Activated effector memory CD4-positive, alpha-beta T cell treated with Interleukin-2 at 50 U/mL for 16 hours (primary cell): ENCODE measurements at regions not wholly inside any gene's neighbourhood (a gene's known extent, or its start where the extent isn't known, plus 50 kb on each side); places are given as distances from the start of the nearest gene placed in this dataset.

Experiments used
- DNase-seq: peaks from one replicate; pipeline ENCODE4 v3.0.0-alpha.2; 2020

DNA sequence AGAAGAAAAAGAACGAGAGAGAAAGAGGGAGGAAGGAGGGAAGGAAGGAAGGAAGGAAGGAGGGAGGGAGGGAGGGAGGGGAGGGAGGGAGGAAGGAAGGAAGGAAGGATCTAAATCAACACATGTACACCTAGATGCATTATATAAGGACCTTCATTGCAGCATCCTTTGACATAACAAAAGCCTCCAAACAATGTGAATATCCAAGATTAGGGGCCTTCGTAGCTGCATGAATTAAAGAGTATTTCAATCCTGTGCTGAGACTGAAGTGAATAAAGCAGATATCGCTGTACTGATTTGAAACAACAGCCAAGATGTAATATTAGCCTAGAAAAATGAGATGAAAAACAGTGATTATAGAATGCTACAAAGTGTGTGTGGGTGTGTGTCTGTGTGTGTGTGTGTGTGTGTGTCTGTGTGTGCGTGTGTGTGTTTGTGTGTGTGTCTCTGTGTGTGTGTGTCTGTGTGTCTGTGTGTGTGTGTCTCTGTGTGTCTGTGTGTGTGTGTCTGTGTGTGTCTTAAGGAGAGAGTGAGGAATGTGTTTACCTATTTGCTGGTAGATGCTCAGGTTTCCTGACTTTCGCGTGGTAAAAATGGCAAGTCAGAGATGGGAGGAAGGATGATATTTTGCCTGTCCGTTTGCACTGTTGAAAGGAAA lies 129.0 kb upstream of the PTPN1 start:
- no peak for DNase-seq

DNA sequence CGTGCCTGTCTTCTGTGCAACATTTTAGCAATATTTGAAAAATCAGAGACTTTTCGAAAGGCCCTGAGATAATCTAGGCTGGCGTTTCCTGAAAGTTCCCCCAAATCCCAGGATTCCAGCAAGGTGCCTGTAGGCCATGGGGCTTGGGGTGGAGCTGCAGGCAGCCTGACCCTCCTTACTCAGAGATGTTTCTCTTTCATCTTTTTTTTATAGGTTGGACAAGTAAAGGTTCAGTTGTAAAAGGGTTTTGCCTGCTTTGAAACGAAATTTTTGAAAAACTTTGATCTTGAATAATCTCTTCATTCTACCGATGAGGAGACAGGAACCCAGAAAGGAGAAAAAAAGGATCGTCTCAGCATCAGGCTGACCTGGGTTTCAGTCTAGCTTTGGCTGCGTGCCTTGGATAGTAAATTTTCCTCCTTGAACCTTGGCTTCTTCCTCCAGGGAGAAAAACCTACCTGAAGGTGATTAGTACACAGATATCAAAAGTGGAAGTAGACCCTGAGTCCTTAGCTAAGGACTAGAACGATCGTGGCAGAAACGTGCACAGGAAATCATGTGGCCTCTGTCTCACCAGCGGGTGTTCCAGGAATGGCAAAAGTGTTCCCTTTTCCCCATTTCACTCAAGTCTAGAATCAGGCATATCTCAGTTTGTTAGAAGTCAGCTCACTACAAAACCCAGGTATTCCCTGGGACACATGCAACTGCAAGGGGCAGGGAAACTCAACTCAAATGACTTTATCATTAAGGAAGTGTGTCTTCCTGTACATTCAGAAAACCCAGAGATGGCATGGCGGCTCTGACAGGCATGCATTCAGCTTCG lies 128.2 kb upstream of the PTPN1 start:
- no peak for DNase-seq

DNA sequence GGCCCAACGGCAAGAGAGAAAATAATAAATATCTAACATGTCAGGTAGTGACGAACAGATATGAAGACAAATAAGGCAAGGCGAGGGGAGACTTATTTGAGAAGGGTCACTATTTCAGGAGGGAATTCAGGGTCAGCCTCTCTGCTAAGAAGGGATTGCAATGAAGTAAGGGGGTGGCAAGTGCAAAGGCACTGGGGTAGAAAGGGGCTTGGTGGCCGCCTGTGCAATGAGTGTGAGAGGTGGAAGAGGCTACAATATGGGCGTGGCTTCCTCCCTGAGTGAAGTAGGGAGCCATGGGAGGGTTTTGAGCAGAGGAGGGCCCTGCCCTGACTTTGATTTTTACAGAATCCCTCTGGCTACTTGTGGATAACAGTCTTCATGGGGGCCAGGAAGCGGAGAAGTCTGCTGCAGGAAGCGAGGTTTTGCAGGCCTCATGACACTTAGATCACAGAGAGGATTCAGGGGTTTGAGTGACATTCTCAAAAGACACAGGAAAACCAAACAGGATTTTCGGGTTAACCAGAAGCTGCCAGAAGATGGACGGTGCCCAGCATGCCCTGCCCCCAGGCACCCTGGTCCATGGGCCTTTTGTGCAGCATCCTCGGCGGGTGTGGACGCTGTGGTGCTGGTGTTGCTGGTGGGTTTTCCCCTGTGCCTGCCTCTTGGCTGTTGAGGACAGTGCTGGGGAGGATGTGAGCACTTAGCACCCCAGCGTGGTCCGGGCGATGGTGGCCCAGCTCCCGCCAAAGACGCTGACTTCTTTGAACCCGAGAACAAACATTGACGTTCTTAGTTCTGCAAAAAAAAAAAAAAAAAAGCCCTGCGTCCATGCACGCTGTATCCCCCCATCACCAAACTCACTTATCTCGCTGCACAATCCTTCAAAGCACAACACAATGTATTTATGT lies 124.2 kb upstream of the PTPN1 start:
- DNase-seq: peak; percentile 27

DNA sequence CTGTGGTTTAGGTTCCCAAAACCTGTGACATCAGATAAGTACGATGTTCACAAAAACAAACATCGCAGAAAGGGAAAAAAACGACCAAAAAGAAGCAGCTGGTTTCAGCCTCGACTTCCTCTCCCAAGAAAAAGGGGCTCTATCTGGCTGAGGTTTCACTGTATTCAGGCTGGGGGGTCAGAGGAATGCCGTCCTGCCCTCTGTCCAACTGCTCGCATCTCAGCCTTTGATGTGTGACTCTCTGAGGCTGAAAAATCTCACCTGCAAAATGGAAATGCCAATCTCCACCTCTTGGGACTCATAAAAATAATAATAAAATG lies 123.6 kb upstream of the PTPN1 start:
- no peak for DNase-seq

DNA sequence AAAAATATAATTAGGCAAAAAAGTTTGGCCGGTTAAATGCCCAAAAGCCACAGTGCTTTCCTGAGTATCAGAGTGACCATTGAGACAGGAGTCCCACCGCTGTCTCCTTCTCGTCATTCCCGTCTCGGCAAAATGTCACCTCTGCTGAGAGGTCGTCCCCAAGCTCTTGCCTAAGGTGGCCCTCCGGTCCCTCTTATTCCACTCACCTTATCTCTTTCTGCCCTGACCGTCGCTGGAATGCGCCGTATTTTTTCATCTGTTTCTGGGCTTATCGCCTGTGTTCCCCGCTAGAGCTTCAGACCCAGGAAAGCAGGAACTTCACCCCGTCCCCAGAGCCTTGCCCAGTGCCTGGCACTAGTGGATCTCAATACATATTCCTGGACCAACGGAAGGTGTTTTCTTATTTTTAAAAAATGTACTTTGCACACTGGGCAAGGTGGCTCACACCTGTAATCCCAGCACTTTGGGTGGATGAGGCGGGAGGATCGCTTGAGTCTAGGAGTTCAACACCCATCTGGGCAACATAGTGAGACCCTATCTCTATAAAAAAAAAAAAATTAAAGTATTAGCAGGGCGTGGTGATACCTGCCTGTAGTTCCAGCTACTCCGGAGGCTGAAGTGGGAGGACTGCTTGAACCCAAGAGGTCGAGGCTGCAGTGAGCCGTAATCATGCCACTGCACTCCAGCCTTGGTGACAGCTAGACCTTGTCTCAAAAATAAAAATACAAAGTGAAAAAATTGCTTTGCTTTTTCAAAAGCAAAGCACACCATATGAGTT lies 122.8 kb upstream of the PTPN1 start:
- DNase-seq: no peak

DNA sequence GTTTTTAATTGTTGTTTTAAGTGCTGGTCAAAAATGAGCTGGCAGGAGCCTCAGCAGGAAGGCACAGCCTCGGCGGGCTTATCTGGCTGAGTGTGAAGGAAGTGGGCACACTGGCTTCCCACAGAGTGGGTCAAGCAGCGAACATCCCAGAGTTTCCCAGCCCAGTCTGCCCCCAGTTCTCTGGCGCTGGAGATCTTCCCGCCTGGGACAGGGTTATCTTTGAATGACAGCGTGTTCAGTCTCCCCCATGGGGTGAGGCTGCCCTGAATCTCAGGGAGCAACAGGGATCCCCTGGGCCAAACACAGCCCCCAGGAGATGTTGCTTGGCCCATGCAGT lies 122.2 kb upstream of the PTPN1 start:
- DNase-seq: no peak

DNA sequence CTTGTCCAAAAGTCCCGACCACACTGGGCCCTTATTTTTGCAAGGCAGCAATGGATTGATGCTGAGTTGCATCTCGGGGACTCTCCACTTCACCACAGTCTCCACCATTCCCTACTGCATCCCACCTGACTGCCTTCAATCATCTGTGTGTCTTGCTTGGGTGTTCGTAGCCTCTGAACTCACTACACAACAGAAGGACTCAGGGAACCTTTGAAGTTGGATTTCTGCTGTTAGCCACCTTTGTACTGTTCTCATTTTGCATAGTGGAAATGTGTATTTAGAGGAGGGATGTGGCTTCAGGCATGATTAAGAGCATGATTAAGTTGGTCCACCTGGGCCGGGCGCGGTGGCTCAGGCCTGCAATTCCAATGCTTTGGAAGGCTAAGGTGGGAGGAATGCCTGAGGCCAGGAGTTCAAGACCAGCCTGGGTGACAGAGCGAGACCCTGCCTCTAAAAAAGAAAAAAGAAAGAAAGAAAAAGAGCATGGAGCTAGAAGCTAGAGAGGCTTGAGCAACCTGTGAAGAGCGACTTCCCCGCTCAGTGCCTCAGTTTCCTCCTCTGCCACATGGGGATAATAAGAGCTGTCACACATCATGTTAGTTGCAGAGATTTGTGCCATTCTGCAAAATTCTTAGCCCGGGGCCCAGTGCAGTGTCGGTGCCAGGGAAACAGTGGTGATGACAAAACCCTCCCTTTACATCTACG lies 121.3 kb upstream of the PTPN1 start:
- DNase-seq: no peak

DNA sequence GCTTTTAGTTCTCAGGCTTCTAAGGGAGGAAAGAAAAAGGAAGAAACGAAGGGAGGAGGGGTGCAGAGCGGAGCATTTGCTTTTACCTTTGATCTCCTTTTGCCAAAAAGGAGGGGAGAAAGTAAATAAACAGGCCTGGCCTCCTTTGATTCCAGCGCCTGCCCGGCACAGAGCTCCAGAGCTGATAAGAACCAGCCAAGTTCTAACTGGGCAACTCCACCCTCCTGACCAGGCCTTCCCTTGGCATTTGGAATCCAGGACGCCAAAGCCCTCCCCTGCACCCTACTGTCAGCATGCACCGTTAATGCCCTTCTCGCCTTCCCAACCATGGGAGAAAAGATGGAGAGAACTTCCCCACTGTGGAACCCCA lies 120.8 kb upstream of the PTPN1 start:
- no peak for DNase-seq

DNA sequence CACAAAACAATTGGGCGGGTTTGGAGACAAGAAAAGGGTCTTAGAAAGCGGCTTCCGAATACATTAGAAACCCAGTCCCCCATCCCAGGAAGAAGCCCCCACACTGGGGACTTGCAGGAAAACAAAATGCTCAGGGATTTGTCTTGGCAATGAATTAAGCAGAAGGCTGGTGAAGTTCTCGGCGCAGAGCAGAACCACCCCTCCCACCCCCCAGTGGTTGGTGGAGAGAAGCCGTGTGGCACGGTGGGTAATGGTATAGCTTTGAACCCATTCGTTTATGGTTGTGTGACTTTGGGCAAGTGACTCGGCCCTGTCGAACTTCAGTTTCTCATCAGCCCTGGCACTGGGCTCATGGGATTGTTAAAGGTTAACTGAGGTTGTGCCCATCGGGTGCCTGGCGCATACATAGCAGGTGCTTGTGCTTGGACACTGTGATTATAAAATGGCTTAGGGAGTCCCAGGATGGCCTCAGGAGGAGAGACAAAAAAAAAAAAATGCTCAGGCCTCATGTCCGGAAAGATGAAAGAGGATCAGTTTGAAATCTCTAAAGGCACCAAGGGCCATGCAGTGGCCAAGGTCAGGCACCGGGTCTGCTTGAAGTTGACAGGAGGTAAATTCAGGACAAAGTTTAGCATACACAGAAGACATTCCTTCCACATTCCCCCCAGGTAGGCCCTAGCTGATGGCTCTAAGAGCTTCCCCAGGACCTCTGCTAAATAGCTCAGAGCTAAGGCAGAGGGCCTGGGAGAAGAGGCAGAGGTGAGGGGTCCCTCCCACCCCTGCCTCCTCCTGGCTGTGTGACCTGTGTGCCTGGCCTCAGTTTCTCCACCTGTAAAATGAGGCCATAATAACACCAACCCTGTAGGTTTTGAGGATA lies 120.1 kb upstream of the PTPN1 start:
- no peak for DNase-seq

DNA sequence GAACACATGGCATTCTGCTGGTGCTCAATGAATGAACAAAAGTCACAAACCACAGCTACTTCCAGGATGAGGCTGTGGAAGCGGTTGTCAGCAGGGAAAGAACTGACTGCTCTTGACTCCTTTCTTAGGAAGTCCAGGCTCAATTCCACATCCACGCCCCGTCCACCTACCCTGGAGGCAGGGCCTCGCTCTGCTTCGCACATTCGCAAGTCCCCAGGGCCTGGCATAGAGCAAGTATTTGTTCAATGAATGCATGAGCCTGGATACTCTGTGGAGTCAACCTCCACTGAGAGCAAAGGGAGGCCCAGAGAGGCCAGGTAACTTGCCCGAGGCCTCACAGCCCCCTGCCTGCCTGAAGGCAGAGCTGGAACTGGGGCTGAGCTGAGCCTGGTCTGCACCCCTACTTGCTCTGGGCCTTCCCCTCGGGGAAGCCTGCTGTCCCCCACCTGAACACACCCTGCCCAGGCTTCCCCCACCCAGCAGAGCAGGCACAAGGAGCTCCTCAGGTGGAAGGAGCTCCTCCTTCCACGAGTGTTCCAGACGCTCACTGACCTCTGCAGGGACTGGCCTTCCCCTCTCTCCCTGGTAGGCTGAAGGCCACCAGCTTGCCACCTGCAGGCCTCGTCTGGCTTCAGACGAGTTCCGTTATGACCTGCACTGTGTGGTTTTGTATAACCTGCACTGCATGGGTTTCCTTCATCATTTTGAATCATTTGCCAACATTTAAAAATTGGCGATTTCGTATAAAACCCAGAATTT lies 119.3 kb upstream of the PTPN1 start:
- DNase-seq: no peak

DNA sequence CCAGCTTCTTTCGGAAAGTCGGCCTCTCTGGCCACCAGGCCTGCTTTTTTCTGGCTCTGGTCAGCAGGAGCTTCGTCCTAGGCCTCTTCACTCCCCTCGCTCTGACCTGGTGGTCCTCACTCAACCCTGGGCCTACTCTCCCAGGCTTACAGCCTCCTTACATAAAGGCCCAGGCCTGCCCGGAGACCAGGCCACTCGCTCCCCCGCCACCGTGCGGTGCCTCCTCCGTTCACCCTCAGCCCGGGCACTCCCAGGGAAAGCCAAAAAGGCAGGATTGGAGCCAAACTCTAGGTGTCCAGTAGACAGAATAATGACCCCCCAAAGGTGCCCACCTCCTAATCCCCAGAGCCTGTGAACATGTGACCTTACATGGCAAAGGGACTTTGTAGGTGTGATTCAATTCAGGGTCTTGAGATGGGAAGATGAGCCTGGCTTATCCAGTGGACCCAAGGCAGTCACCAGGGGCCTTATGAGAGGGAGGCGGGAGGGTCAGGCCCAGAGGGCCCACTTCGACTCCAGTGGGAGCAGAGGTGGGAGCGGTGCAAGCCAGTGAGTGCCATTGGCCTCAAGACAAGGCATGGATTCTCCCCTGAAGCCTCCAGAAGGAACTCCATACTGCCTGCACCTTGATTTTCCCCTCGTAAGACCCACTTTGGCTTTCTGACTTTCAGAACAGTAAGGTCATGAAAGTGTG lies 118.6 kb upstream of the PTPN1 start:
- no peak for DNase-seq

DNA sequence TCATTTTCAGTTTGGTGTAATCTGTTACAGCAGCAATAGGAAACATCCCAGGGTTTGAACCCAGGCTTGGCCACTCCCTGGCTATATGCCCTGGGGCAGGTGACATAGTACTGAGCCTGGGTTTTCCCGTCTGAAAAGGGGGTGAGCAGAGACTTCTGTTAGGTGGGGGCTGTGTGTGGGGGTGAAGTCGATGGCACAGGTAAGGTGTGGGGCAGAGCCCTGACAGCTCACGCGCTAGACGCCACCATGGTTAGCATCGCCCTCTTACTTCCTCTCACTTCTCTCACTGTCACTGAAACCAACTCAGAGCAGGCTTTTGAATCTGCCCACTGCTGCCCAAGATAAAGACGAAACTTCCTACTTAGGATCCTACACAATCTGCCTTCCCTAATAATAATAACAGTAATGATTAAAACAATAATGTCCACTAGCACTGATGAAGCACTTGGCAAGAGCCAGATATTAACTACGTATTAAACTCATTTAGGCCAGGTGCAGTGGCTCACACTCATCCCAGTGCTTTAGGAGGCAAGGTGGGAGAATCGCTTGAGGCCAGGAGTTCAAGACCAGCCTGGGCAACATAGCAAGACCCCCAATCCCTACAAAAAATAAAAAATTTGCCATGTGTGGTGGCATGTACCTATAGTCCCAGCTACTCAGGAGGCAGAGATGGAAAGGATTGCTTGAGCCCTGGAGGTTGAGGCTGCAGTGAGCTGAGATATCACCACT lies 117.9 kb upstream of the PTPN1 start:
- no peak for DNase-seq

DNA sequence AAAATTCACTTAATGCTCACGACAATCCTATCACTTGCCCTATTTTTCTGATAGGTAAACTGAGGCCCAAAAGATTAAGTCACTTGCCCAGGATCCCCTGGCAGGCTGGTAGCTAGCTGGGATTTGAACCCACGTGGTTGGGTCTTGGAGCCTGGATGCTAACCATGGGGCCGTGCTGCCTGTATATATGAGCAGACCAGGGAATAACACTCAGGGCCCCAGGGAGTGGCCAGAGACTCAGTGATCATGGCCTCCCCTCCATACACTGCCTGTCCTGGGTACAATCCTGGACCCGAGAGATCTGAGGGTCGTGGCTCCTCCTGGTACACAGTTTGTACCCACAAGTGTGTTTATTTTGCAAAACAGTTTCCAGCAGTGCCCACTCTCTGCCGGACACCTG lies 116.9 kb upstream of the PTPN1 start:
- DNase-seq: no peak

DNA sequence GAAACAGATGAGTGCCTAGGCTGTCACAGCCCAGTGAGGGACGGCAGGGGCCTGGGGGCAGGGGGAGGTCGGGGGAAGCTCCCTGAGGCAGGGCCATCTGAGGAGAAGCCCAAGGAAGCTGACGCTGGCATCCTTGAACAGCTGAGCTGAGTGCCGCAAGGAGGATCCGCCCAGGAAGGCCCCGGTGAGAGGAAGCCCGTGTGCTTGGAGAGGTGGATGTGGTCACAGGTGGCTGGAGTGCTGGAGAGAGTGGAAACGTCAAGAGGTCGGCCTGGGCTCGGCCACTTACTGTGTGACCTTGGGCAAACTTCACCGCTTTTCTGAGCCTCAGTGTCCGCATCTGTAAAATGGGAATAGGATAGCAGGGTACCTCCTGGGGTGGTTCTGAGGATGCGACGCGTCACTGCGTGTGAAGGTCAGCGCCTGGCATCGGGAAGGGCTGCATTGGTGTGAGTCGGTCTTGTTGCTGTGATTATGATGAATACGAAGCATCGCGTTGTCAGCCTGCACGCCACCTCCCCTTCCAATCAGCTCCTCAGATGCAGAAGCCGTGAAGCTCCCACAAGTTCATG lies 116.1 kb upstream of the PTPN1 start:
- DNase-seq: no peak

DNA sequence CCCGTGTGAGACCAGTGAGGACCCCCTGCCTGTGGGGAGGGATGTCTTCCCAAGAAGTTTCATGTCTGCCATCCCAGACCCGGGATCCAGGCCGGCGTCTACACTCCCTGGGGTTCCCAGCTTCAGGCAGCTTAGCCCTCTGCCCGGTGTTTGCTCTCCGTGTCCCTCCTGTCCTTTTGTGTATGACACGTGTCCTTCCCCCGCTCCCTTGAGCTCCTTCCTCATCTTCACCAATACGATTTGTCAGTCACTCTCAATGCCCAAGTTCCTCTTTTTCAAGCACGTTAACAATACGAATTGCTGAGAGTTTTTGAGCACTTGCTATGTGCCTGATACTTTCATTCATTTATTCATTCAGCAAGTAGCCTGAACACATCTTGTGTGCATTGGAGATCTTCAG lies 115.6 kb upstream of the PTPN1 start:
- no peak for DNase-seq

DNA sequence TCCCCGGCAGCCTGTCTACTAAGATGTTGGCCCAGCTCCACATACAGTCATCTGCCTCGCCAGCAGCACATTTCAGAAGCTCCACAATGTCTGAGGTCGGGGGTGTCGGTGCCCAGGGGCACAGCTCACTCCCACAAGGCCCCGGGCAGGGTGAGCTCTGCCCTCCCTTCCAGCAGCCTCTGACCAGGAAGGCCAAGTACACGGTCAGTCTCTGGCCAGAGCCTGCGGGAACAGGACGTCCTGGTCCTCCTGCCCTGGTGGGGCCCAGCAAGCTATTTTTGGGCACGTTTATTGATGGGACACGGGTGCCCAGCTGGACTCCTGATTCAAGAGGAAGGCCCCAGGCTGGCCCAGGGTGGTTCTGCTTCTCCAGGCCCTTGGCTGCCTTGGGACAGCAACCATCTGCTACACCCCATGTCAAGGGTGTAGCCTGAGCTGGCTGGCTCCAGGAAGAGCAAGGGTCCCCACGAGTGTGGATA lies 114.9 kb upstream of the PTPN1 start:
- DNase-seq: no peak

DNA sequence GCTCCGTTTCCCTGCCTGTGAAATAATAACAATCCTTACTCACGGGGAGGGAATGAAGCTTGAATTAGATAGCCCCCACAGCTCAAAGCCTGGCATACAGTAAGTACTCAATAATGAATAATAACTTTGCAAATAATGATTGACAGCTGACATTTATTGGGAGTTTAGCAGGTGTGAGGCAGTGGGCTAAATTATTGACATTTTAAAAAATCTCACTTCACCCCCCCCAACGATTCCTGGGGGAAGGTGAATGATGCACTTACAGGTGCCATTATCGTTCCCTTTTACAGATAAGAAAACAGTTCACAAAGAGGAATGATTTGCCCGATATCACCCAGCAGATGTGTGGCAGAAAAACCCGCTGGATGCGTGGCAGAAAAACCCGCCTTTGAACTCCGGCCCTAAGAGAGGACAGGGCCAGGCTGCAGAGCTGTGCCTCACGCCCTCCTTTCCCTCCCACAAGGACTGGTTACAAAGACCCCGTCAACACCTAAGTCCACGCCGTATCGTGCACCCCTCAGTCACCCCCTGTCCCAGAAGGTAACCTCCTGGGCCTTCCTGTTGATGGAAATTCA lies 114.2 kb upstream of the PTPN1 start:
- DNase-seq: no peak

DNA sequence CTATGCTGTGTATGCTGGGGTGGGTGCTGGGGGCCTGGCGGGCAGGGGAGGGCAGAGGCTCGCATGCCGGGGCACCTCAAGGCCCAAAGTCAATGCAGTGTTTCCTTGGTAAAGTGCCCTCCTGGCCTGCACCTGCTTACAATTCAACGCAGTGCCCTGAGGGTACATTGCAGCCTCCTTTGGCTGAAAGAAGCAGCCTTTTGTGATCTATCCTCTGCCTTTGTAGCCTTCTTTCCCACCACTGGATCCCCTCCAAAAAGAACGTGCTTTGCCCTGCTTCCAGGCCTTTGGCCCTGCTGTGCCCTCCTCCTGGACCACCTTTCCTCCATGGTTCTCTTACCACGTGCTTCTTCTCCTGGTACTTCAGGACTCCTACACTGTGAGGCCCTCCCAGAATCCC lies 113.6 kb upstream of the PTPN1 start:
- no peak for DNase-seq

DNA sequence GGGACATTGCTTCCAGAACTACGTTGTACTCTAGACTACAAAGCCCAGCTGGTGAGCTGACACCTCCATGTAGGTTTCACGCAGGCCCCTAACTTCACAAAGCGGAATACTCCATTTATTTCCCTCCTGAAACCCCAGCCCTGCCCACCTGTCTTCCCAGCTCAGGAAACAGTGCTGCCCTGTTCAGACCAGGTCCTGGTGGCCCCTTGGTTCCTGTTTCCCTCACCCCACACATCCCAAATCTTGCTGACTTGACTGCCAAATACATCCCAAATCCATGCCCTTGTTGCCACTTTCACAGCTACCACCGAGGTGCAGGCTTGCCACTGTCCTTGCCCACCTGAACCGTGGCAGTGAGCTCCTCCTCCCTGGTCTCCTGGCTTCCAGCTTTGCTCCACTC lies 113.1 kb upstream of the PTPN1 start:
- no peak for DNase-seq
